Fibroblast of pulmonary artery (primary cell): ENCODE measurements at regions not wholly inside any gene's neighbourhood (a gene's known extent, or its start where the extent isn't known, plus 50 kb on each side); places are given as distances from the start of the nearest gene placed in this dataset.
"Not testable (repeated sequence)": the region's sequence is repeated elsewhere in the genome, so short reads cannot be mapped to it uniquely, and the experiment has no call there.

ENCODE experiments used
- DNase-seq: peaks from one replicate; pipeline ENCODE4 v3.0.0-alpha.2; 2010; ENCODE audit warnings: low read depth
- H3K4me3 ChIP-seq: replicated peaks from 2 replicates; pipeline ENCODE4 v1.5.1; 2011; ENCODE audit warnings: low read depth, mild to moderate bottlenecking, control low read depth, low read length, moderate library complexity
- TF ChIP-seq, protein P1 (sequence below): IDR thresholded peaks from 2 replicates; pipeline ENCODE4 v1.5.1; 2011; ENCODE audit warnings: mild to moderate bottlenecking, control low read depth, low read length, inconsistent platforms; ENCODE audit errors: missing control alignments

DNA sequence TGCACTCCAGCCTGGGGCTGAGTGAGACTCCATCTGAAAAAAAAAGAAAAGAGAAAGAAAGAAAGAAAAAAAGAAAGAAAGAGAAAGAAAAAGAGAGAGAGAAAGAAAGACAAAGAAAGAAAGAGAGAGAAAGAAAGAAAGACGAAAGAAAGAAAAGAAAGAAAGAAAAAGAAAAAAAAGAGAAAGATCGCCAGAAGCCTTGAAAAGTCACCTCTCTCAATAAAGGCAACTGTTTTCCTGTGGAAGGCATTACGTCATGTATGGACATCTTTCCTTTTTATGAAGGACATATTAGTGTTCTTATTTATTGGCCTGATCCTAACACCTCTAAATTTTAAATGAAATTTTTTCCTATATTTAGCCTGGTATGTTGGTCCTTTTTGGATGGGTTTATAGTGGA lies 310.9 kb upstream of the FRG1 start:
- DNase-seq, H3K4me3 ChIP-seq: not testable (repeated sequence)

DNA sequence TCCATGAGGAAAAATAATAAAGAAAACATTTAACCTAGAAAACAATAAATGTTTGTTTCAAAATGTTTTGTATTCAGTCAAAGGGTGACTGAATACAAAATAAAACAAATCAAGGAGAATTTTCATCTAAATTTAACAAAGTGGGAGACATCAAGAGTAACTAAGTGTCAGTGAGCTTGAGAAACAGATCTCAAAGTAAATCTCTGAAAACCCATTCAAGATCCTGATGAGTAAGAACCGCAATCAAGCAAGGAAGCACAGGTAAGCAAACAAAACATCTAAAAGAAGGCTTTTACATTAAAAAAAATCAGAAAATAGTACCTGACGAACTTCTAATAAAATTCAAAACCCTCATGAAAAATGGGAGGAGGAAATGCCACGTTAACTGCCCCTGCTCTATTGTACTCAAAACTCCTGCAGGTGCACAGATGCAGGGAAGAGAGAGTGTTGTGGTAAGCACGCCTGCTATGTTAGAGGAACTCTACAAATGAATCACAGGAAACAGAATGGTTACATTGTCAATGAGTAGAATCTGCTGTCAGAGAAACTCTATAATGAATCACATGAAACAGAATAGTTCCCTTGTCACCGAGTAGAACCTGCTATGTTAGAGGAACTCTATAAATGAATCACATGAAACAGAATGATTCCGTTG lies 309.6 kb upstream of the FRG1 start:
- not testable (repeated sequence) for DNase-seq, H3K4me3 ChIP-seq

DNA sequence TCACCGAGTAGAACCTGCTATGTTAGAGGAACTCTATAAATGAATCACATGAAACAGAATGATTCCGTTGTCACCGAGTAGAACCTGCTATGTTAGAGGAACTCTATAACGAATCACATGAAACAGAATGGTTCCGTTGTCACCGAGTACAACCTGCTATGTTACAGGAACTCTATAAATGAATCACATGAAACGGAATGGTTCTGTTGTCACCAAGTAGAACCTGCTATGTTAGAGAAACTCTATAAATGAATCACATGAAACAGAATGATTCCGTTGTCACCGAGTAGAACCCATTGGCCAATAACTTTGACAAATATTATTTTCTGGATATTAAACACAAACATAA lies 309.1 kb upstream of the FRG1 start:
- not testable (repeated sequence) for DNase-seq, H3K4me3 ChIP-seq

DNA sequence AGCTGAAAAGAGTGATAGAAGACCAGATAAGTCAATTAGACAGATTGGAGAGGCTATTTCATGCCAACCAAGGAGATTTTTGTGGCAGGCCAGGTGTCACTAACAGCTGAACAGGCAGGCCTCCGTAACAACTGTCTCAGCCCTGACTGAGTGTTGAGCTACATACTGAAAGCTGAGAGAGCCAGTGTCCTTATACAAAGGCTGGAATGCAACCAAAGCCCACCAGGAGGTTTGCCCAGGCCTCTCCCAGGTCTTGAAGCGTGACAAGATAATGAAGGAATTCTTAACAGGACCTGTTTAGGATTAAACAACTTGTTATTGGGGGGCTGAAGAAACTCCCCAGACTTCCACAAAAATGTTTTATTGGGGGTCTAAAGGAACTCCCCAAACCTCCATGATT lies 290.2 kb upstream of the FRG1 start:
- H3K4me3 ChIP-seq, DNase-seq: not testable (repeated sequence)

DNA sequence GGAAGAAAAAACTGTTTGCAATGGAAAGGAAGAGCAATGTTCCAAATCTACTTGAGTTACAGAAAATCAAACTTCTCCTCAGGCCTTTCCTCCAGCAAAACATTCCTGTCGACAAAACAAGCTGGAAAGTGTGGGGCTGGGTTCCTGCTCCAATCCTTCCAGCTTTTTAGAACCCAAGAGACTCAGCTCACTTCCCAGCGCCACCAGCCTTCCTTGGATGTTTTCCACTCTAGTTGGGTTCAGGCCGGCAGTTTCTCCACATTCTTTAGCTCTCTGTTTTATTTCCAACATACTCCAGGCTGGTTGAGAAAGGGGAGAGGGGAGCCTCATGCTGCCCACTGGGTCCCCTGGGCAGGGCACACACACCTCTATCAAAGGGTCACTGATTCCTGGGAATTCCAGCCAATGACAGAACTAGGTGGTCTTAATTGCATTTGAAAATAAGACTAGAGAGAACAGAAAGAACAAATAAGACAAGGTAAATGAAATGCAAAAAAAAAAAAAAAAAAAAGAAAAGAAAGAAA lies 287.5 kb upstream of the FRG1 start:
- not testable (repeated sequence) for DNase-seq, H3K4me3 ChIP-seq

DNA sequence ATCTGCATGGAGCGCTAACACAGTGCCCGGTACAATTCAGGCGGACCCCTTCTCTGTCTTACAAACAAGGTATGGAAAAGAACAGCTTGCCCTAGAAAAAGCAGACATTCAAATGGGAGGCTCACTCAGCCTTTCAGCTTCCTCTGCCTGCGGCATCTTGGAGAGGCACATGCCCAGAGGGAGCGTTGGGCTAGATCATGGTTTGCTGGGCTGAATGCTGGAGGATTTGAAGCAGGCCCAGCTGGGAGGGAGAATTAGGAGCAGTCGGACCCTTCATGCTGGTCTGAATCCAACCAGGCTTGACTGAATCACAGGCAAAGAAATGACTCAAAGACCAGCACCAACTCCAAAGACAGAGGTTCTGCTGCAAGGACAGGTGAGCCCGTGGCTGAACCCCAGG lies 286.7 kb upstream of the FRG1 start:
- not testable (repeated sequence) for H3K4me3 ChIP-seq, DNase-seq

DNA sequence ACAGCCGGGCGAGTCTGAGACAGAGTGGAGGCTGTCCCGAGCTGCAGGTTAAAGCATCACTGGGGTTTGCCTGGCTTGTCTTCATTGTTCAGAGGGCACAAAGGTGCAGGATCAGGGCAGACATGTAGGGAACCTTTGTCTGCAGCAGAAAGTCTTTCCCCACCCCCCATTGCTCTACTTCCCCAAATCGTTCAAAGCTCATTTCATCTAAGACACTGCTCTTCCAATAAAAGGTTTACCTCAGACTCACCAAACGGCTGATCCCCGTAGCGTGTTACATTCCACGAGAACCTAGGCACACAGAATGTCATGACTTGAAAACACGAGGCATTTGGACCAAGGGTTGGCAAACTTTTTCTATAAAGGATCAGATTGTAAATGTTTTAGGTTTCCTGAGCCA lies 286.3 kb upstream of the FRG1 start:
- not testable (repeated sequence) for H3K4me3 ChIP-seq, DNase-seq

DNA sequence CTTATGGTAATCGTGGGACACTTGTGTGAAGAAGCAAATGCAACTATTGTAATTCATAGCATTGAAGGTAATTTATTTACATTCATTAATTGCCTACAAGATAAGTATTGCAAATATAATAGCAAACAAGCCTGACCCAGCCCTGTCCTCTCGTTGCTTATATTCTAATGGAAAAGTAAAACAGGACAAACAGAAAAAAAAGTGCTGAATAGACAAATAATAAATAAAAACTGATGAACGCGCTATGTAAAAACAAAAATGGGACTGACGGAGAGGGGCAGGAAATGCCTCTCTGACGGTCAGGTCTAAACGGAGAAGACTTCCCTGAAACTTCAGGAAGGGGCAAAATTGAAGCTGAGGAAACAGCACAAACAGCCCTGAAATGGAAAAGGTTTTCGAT lies 284.9 kb upstream of the FRG1 start:
- DNase-seq, H3K4me3 ChIP-seq: not testable (repeated sequence)

DNA sequence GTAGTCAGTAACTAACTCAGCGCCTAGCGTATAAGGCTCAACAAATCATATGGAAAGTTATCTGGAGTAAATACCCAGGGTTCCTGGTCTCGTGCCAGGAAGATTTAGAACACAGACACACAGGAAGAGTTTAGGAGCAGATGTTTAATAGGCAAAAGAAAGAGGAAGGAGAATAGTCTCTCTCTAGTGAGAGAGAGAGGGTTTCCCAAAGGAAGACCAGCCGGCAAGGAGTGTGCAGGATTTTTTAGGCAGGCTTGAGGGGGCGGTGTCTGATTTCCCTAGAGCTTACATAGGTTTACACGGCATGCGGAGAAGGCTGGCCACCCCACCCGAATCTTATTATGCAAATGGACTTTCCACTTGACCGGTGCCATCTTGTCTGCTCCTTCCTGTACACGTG lies 284.0 kb upstream of the FRG1 start:
- DNase-seq, result no peak
- TF ChIP-seq, protein P1, sequence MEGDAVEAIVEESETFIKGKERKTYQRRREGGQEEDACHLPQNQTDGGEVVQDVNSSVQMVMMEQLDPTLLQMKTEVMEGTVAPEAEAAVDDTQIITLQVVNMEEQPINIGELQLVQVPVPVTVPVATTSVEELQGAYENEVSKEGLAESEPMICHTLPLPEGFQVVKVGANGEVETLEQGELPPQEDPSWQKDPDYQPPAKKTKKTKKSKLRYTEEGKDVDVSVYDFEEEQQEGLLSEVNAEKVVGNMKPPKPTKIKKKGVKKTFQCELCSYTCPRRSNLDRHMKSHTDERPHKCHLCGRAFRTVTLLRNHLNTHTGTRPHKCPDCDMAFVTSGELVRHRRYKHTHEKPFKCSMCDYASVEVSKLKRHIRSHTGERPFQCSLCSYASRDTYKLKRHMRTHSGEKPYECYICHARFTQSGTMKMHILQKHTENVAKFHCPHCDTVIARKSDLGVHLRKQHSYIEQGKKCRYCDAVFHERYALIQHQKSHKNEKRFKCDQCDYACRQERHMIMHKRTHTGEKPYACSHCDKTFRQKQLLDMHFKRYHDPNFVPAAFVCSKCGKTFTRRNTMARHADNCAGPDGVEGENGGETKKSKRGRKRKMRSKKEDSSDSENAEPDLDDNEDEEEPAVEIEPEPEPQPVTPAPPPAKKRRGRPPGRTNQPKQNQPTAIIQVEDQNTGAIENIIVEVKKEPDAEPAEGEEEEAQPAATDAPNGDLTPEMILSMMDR, result no peak
- H3K4me3 ChIP-seq, result no peak overlapping the region

DNA sequence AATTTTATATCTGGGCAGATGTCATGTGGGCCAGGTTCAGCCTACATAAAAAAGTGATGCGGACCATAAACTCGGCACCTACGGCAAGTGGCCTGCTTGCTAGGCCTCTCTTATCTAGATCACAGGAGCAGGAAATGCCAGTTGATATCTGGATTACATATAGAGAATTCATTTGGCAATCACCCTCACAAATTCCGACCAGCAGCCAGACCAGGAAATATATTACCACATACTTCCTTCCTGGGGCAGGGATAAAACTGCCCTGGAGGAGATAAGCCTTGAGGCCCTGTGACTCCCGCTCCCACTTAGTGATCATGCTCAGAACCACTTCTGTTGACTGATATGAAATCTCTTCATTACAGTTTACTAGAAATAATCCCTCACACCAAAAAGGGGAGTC lies 282.4 kb upstream of the FRG1 start:
- not testable (repeated sequence) for H3K4me3 ChIP-seq, DNase-seq

DNA sequence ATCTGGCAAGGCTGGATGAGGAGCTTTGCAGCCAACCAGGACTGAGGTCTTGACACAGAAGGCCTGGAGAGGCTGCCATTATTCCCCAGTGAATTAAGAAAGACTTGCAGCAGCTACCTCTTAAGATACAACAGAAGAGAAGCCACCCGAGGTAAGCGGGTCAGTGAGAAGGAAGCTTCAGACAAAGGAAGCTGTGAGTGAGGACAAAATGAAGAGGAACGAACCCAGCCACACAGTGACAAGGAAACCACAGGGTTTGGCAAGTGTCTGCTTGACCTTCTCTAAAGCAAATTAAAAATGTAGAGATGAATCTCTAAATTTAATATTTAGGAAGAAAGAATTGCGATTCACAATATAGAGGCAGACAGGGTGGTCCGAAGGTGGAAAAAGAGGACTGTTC lies 281.8 kb upstream of the FRG1 start:
- not testable (repeated sequence) for H3K4me3 ChIP-seq, DNase-seq

DNA sequence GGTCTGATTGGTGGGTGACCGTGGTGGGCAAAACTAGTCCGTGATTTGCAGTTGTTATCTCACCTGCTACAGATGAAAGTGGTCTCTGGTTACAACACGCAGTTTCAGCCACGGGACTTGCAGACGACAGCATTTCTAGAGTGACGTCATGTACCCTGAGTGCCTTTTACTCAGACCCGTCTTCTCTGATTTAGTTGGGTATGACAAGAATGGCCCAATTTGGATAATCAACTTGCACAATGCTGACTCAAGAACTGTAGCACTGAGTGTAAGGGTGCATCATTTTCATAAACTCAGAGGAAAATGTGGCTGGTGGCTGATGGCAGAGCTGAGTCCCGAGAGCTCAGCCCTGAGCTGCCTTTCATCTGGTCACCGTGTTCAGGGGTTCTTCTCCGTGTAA lies 281.4 kb upstream of the FRG1 start:
- TF ChIP-seq, protein P1, result no peak
- DNase-seq, result no peak
- H3K4me3 ChIP-seq, result no peak overlapping the region
